ENCODE measurements at regions not wholly inside any gene's neighbourhood (a gene's known extent, or its start where the extent isn't known, plus 50 kb on each side); places are given as distances from the start of the nearest gene placed in this dataset.

- DNase-seq (no peak), ATAC-seq (peak; percentile 61)
- no peak overlapping the region for H3K4me3 ChIP-seq
- H3K27ac ChIP-seq = no peak overlapping the region
- H3K27me3 ChIP-seq = no peaks in the 10 kb centered on the region
- H3K9me3 ChIP-seq = no peaks in the 10 kb centered on the region
- no peak for TF ChIP-seq CTCF (IDR thresholded peaks at IDR 0.05)
- intact Hi-C loops (cut with DNase I) = no loop called here
- H3K4me1 ChIP-seq = peaks cover 17% of the 10 kb centered on the region
- no peaks in the 10 kb centered on the region for H3K36me3 ChIP-seq
Measured at GRCh38 chr21:39064325-39065012, 118.8 kb downstream of the PSMG1 start.

- TF ChIP-seq CTCF (IDR thresholded peaks at IDR 0.05) = no peak
- intact Hi-C loops (cut with DNase I) = no loop called here
Measured at GRCh38 chr21:39063517-39063916, 119.7 kb downstream of the PSMG1 start.

GRCh38 chr21:39062196-39062595 lies 121.1 kb downstream of the PSMG1 start:
- Histone ChIP-seq H3K4me1 (peaks cover 18% of the 10 kb centered on the region), H3K36me3 (no peaks in the 10 kb centered on the region), H3K27me3 (no peaks in the 10 kb centered on the region), H3K27ac (no peak overlapping the region), H3K4me3 (no peak overlapping the region), H3K9me3 (no peaks in the 10 kb centered on the region)
- no peak for DNase-seq
- intact Hi-C loops (cut with DNase I) = no loop called here
- peak; percentile 12 for ATAC-seq
- TF ChIP-seq CTCF (IDR thresholded peaks at IDR 0.05) = no peak

More at GRCh38 chr21:39063517-39063916, 119.7 kb downstream of the PSMG1 start:
- ATAC-seq (no peak), DNase-seq (no peak)
- peaks cover 17% of the 10 kb centered on the region for H3K4me1 ChIP-seq
- no peak overlapping the region for H3K27ac ChIP-seq
- no peaks in the 10 kb centered on the region for H3K36me3 ChIP-seq
- no peak overlapping the region for H3K4me3 ChIP-seq
- H3K9me3 ChIP-seq = no peaks in the 10 kb centered on the region
- no peaks in the 10 kb centered on the region for H3K27me3 ChIP-seq

GRCh38 chr21:39061766-39062165 lies 121.5 kb downstream of the PSMG1 start:
- Histone ChIP-seq H3K4me3 (no peak overlapping the region), H3K36me3 (no peaks in the 10 kb centered on the region), H3K4me1 (peaks cover 18% of the 10 kb centered on the region), H3K27me3 (no peaks in the 10 kb centered on the region), H3K27ac (no peak overlapping the region), H3K9me3 (no peaks in the 10 kb centered on the region)
- intact Hi-C loops (cut with DNase I) = no loop called here
- ATAC-seq = peak; percentile 8
- no peak for TF ChIP-seq CTCF (IDR thresholded peaks at IDR 0.05)
- DNase-seq = no peak

GRCh38 chr21:39060485-39061083 lies 122.7 kb downstream of the PSMG1 start:
- H3K36me3 ChIP-seq = no peaks in the 10 kb centered on the region
- ATAC-seq (no peak), DNase-seq (no peak)
- no peak overlapping the region for H3K4me3 ChIP-seq
- intact Hi-C loops (cut with DNase I) = no loop called here
- no peaks in the 10 kb centered on the region for H3K27me3 ChIP-seq
- peaks cover 8% of the 10 kb centered on the region for H3K4me1 ChIP-seq
- H3K9me3 ChIP-seq = no peaks in the 10 kb centered on the region
- H3K27ac ChIP-seq = no peak overlapping the region
- TF ChIP-seq CTCF (IDR thresholded peaks at IDR 0.05) = no peak

All from upper lobe of right lung (tissue), 1 donor.